GDM1 (cell line): ENCODE measurements at regions not wholly inside any gene's neighbourhood (a gene's known extent, or its start where the extent isn't known, plus 50 kb on each side); places are given as distances from the start of the nearest gene placed in this dataset.

Experiments
- DNase-seq: peaks from one replicate; lab custom pipeline; 2025; lab: John Stamatoyannopoulos, UW

DNA sequence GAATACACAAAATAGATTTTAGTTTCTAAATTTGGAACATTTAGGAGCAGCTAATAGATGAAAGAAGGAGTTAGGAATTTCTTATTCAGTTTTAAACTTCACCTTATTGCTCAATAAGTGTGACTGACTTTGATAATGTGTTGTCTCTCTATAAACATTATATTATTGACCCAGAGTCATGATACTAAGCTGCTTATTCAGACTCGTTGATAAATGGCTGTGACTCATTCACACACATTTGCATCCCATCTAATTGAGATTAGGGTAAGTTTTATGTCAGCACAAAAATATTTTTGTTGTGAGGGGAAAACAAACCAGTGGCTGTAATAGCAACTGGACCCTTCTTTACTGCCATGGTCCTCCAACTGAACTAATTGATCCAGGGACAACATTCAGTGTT is 137.6 kb downstream of the GOLIM4 start:
- DNase-seq, result no peak

GRCh38 chr3:167952969-167953368 is 142.8 kb downstream of the GOLIM4 start:
- no peak for DNase-seq

- no peak for DNase-seq
These were observed 145.5 kb downstream of the GOLIM4 start for GRCh38 chr3:167950212-167950611.

GRCh38 chr3:167941234-167941995 is 154.3 kb downstream of the GOLIM4 start:
- DNase-seq, result peak; percentile 93

DNA sequence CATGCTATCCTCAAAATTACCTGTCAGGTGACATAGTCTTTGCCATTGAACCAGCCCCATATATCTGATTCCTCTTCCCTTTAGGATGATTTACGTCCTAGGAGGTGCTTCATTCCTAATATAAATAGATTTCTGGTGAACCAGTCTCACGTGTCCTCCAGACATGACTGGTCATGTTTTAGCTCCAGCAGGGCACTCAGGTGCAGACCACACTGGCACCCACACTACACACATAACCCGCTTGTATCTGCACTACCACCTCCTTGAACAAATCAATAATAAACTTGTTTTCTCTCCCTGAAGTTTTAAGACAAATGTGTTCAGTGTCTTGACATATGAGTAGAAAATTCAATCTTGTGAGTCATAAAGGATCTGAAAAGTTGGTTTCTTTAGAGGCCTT is 155.5 kb downstream of the GOLIM4 start:
- DNase-seq, result no peak

DNA sequence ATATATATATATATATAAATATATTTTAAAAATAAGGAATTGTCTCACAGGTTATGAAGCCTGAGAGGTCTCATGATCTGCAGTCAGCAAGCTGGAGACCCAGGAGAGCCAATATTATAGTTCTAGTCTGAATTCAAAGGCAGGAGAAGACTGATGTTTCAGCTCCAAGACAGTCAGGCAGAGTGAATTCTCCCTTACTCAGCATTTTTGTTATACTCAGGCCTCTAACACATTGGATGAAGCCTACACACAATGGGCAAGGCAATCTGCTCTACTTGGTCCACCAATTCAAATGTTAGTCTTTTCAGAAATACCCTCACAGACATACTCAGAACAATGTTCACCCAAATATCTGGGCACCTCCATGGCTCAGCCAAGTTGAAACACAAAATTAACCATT is 157.2 kb downstream of the GOLIM4 start:
- DNase-seq, result no peak

GRCh38 chr3:167936019-167936418 is 159.7 kb downstream of the GOLIM4 start:
- no peak for DNase-seq

GRCh38 chr3:167930453-167930852 is 165.3 kb downstream of the GOLIM4 start:
- no peak for DNase-seq

DNA sequence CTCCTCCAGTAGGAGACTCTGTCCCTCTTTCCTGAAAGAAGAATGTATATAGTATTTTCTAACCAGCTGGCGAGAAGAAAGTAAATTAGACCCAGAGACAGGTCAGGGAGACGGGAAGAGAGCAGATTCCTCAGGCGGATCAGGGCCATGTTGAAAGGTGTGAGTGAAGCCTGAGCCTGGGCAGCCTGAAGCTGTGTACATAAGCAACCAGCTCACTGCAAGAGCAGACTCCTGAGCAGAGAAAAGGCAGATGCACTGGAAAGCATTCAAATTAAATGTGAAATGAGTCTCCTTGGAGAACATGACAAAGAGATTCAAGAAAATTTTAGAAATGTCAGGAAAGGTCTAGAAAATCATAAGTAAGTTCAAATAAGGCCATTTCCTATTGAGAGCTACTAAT is 165.8 kb downstream of the GOLIM4 start:
- DNase-seq, result no peak

GRCh38 chr3:167928381-167928780 is 167.3 kb downstream of the GOLIM4 start:
- no peak for DNase-seq

DNA sequence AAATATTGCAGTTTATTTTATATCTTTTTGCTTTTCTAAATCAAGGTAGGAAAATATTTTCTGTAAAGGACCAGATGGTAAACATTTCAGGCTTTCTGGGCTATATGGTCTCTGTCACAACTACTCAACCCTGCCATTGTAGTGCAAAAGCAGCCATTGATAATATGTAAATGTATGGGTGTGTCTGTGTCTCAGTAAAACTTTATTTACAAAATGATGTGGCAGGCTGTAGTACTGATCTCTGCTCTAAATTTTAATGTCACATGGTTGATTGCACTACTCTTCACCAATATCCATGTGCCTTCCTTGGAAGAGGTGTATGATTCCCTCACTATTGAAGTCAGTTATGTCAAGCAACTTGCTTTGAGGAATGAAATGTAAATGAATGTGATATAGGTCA is 175.0 kb downstream of the GOLIM4 start:
- no peak for DNase-seq

DNA sequence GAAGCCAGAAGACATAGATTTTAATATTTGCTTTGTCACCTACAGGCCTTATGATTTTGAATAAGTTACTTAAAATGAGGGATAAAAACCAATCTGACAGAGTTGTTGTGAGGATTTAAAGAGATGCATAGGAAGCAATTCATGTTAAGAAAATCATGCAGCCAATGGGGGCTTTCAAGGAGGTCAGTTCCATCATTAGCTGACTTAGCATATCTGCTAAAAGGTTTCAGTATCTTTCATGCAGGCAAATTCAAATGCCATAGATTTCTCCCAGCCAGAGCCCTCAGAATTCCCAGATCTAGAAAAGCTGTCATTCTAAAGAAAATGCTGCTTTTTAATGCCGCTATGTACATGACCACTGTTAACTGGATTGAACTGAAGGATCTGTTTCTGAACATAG is 176.1 kb downstream of the GOLIM4 start:
- DNase-seq, result no peak

DNA sequence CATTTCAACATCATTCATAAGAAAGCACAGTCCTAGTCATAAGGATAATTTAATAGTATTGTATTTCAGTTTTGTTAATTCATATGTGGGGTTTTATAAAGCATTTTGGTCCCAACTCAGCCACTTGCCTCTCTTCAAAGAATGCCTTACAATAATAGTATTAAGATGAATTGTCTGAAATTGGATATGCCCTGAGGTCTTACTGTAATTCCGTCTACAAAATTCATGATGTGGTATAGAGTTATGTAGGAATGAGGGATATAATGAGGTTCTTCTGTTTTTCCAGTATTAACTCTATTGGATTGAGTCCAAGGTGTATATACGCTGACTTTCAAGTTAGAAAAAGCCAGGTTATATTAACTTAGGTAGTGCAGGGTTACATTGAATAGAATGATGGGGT is 177.0 kb downstream of the GOLIM4 start:
- DNase-seq, result no peak

GRCh38 chr3:167918008-167918596 is 177.6 kb downstream of the GOLIM4 start:
- DNase-seq, result no peak

- DNase-seq, result no peak
These were observed 177.8 kb downstream of the SERPINI1 start for GRCh38 chr3:167913219-167913835.

DNA sequence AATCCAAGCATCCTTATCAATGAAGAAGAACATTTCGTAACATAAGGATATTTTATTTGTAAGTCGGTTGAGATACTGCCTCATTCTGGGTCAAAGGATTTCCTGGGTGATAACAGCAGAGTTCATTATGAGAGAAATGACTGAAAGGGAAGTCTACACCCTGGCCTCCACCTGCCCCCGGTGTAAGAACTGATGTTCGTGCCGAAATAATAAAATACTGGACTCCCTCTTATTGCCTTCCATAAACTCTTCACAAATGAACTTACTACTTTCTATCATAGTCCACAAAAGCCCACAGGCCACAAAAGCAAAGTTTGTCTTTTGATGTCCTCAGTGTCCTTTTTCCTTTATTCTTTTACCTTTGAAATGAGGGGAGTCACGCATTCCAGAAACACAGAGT is 174.4 kb downstream of the SERPINI1 start:
- no peak for DNase-seq

DNA sequence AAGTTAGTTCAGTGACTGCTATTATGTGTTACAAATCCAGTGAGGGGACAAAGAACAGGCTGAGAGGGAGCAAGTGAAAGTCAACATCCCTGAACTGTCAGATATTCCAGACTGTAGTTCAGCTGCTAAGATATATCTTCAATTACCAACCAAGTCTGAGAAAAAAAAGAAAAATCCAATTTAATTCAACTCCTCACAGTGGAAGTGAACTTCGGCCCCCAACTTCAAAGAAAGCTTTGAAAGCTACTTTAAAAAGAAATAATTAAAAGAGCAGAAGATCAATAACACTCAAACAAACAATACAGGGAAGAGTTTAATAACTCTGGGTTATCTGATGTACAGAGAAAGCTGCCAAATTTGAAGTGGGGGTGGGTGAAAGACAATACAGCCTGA is 174.0 kb downstream of the SERPINI1 start:
- DNase-seq, result no peak

GRCh38 chr3:167908746-167909503 is 173.4 kb downstream of the SERPINI1 start:
- no peak for DNase-seq

- no peak for DNase-seq
These were observed 172.7 kb downstream of the SERPINI1 start for GRCh38 chr3:167908221-167908620.

GRCh38 chr3:167901138-167901537 is 165.6 kb downstream of the SERPINI1 start:
- DNase-seq, result no peak

GRCh38 chr3:167899093-167899492 is 163.6 kb downstream of the SERPINI1 start:
- no peak for DNase-seq

DNA sequence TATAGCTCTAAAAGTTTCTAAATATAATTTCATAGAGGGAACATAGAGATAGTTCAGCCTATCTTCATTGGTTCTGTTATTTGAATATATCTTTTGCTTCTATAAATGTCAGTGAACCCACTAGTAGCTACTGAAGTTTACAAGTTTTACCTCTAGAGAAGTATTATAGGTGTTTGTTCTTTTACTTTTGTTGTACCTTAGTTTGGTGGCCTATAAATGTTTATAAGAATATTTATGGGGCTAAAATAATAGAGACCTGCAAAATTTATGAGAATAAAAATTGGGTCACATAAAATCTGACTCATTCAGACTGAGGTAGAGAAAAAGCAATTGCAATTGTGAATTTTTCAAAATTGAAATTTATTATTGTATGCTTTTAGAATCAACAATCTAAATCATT is 162.6 kb downstream of the SERPINI1 start:
- no peak for DNase-seq

- DNase-seq, result no peak
These were observed 160.2 kb downstream of the SERPINI1 start for GRCh38 chr3:167895684-167896083.
